ENCODE measurements at regions not wholly inside any gene's neighbourhood (a gene's known extent, or its start where the extent isn't known, plus 50 kb on each side); places are given as distances from the start of the nearest gene placed in this dataset.
"Not testable (repeated sequence)": the region's sequence is repeated elsewhere in the genome, so short reads cannot be mapped to it uniquely, and the experiment has no call there.

GRCh38 chrX:25442499-25442898 is 426.7 kb upstream of the ARX start:
- no peaks in the 10 kb centered on the region for H3K36me3 ChIP-seq (ENCODE audit: control insufficient read depth in 2 of 2, extremely low read depth in 1 of 2, insufficient read depth in 1 of 2, low read length in 1 of 2)
- no peaks in the 10 kb centered on the region for H3K27me3 ChIP-seq (replicated peaks in 1 of 2; ENCODE audit: control insufficient read depth in 2 of 2, extremely low read depth in 1 of 2, insufficient read depth in 2 of 2, low read length in 1 of 2)
- no peak for ATAC-seq (replicated peaks in 1 of 4)
- ChIA-PET POLR2A (no interaction called here), CTCF (no interaction called here)
- H3K9me3 Mint-ChIP-seq, result no peaks in the 10 kb centered on the region
- no peaks in the 10 kb centered on the region for H3K36me3 Mint-ChIP-seq
- H3K4me1 ChIP-seq (ENCODE audit: control insufficient read depth in 1 of 2, extremely low read depth in 1 of 2, insufficient read depth in 2 of 2, low read length in 2 of 2), result no peaks in the 10 kb centered on the region
- H3K27me3 Mint-ChIP-seq, result peaks cover 0 to 3% of the 10 kb centered on the region in 2 donors
- no peak overlapping the region for H3K27ac ChIP-seq (ENCODE audit: low read length)
- H3K4me3 ChIP-seq (ENCODE audit: control insufficient read depth in 1 of 2, extremely low read depth in 1 of 2, low read length in 1 of 2), result no peak overlapping the region
- H3K4me1 Mint-ChIP-seq, result no peaks in the 10 kb centered on the region
- WGBS (ENCODE audit: insufficient coverage), result no CpG with 5 or more reads among the region's 5 CpGs
- no peaks in the 10 kb centered on the region for H3K9me3 ChIP-seq
- DNase-seq, result no peak
- H3K27ac Mint-ChIP-seq, result no peak overlapping the region
- no peak overlapping the region for H3K4me3 Mint-ChIP-seq

- H3K9me3 Mint-ChIP-seq, result peaks cover 0 to 4% (median 0%) of the 10 kb centered on the region in 3 donors
- H3K4me1 Mint-ChIP-seq, result no peaks in the 10 kb centered on the region
- no CpG with 5 or more reads among the region's 2 CpGs for WGBS (ENCODE audit: insufficient coverage)
- DNase-seq (no peak), ATAC-seq (replicated peaks in 1 of 4) (no peak)
- Histone ChIP-seq H3K4me3 (ENCODE audit: control insufficient read depth in 1 of 2, extremely low read depth in 1 of 2, low read length in 1 of 2) (no peak overlapping the region), H3K27ac (ENCODE audit: low read length) (no peak overlapping the region), H3K4me1 (ENCODE audit: control insufficient read depth in 1 of 2, extremely low read depth in 1 of 2, insufficient read depth in 2 of 2, low read length in 2 of 2) (no peaks in the 10 kb centered on the region), H3K36me3 (ENCODE audit: control insufficient read depth in 2 of 2, extremely low read depth in 1 of 2, insufficient read depth in 1 of 2, low read length in 1 of 2) (no peaks in the 10 kb centered on the region), H3K27me3 (replicated peaks in 1 of 2; ENCODE audit: control insufficient read depth in 2 of 2, extremely low read depth in 1 of 2, insufficient read depth in 2 of 2, low read length in 1 of 2) (no peaks in the 10 kb centered on the region), H3K9me3 (no peaks in the 10 kb centered on the region)
- H3K27ac Mint-ChIP-seq, result no peak overlapping the region
- H3K4me3 Mint-ChIP-seq, result no peak overlapping the region
- ChIA-PET CTCF (no interaction called here), POLR2A (no interaction called here)
- H3K36me3 Mint-ChIP-seq, result no peaks in the 10 kb centered on the region
- peaks cover 0 to 11% of the 10 kb centered on the region in 2 donors for H3K27me3 Mint-ChIP-seq
Measured at GRCh38 chrX:25433307-25433706, 417.5 kb upstream of the ARX start.

DNA sequence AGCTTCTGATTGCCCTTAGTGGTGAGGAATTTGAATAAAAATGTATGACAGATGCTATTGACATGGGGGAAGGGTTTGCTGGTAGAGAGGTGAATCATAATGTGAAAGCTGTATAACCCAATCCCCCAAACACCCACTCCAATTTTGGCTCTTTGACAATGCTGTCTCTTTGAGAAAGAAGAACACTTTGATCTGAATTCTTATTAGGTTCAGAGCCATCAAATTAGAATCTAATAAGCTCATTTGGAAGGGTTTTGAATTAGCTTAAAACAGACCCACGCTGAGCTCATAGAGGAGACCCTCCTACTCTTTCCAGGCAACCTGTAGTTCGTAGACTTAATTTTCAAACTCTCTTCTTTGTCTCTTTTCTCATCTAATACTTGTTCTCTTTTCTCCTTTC is 416.6 kb upstream of the ARX start:
- Histone ChIP-seq H3K4me1 (ENCODE audit: control insufficient read depth in 1 of 2, extremely low read depth in 1 of 2, insufficient read depth in 2 of 2, low read length in 2 of 2) (no peaks in the 10 kb centered on the region), H3K9me3 (no peaks in the 10 kb centered on the region), H3K27me3 (replicated peaks in 1 of 2; ENCODE audit: control insufficient read depth in 2 of 2, extremely low read depth in 1 of 2, insufficient read depth in 2 of 2, low read length in 1 of 2) (no peaks in the 10 kb centered on the region), H3K36me3 (ENCODE audit: control insufficient read depth in 2 of 2, extremely low read depth in 1 of 2, insufficient read depth in 1 of 2, low read length in 1 of 2) (no peaks in the 10 kb centered on the region), H3K27ac (ENCODE audit: low read length) (no peak overlapping the region), H3K4me3 (ENCODE audit: control insufficient read depth in 1 of 2, extremely low read depth in 1 of 2, low read length in 1 of 2) (no peak overlapping the region)
- no peak overlapping the region for H3K4me3 Mint-ChIP-seq
- no peaks in the 10 kb centered on the region for H3K4me1 Mint-ChIP-seq
- no peak for ATAC-seq (replicated peaks in 1 of 4)
- POLR2A ChIA-PET, result no interaction called here
- no peaks in the 10 kb centered on the region for H3K36me3 Mint-ChIP-seq
- no peak overlapping the region for H3K27ac Mint-ChIP-seq
- H3K27me3 Mint-ChIP-seq, result peaks cover 0 to 11% of the 10 kb centered on the region in 2 donors
- H3K9me3 Mint-ChIP-seq, result peaks cover 0 to 4% (median 0%) of the 10 kb centered on the region in 3 donors
- WGBS (ENCODE audit: insufficient coverage), result no CpG with 5 or more reads among the region's 2 CpGs
- CTCF ChIA-PET, result no interaction called here
- no peak for DNase-seq

DNA sequence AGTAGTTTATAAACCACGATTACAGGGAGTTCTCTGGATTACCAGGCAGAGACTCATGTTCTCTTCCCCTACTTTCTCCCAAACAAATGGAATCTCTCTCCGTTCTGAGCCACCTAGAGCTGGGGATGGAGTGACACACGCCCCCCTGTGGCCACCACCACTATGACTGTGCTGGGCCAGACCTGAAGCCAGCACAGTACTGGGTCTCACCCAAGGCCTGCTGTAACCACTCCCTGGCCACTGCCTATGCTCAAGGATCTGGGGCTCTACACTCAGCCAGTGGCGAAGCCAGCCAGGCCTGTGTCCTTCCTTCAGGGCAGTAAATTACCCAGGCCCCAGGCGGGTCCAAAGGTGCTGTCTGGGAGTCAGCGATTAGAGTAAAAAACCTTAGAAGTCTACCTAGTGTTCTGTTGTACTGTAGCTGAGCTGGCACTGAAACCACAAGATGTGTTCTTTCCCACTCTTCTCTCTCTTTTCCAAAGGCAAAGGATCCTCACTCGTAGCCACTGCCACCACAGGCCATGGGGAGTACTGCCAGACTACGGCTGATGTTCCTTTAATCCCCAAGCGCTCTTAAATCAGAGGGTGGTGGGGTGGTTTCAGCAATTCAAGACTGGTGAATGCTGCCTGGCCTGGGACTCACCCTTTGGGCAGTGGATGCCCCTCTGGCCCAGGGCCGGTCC is 412.2 kb upstream of the ARX start:
- Mint-ChIP-seq H3K4me3 (no peak overlapping the region), H3K9me3 (peaks cover 0 to 6% (median 2%) of the 10 kb centered on the region in 3 donors), H3K4me1 (no peaks in the 10 kb centered on the region), H3K27me3 (peaks cover 0 to 8% of the 10 kb centered on the region in 2 donors), H3K27ac (no peak overlapping the region), H3K36me3 (no peaks in the 10 kb centered on the region)
- H3K27me3 ChIP-seq (replicated peaks in 1 of 2; ENCODE audit: control insufficient read depth in 2 of 2, extremely low read depth in 1 of 2, insufficient read depth in 2 of 2, low read length in 1 of 2), result no peaks in the 10 kb centered on the region
- ChIA-PET CTCF (no interaction called here), POLR2A (no interaction called here)
- H3K4me3 ChIP-seq (ENCODE audit: control insufficient read depth in 1 of 2, extremely low read depth in 1 of 2, low read length in 1 of 2), result no peak overlapping the region
- H3K36me3 ChIP-seq (ENCODE audit: control insufficient read depth in 2 of 2, extremely low read depth in 1 of 2, insufficient read depth in 1 of 2, low read length in 1 of 2), result no peaks in the 10 kb centered on the region
- ATAC-seq (replicated peaks in 1 of 4), result no peak
- no peak for DNase-seq
- H3K27ac ChIP-seq (ENCODE audit: low read length), result no peak overlapping the region
- WGBS (ENCODE audit: insufficient coverage), result no CpG with 5 or more reads among the region's 10 CpGs
- H3K4me1 ChIP-seq (ENCODE audit: control insufficient read depth in 1 of 2, extremely low read depth in 1 of 2, insufficient read depth in 2 of 2, low read length in 2 of 2), result no peaks in the 10 kb centered on the region
- no peaks in the 10 kb centered on the region for H3K9me3 ChIP-seq

DNA sequence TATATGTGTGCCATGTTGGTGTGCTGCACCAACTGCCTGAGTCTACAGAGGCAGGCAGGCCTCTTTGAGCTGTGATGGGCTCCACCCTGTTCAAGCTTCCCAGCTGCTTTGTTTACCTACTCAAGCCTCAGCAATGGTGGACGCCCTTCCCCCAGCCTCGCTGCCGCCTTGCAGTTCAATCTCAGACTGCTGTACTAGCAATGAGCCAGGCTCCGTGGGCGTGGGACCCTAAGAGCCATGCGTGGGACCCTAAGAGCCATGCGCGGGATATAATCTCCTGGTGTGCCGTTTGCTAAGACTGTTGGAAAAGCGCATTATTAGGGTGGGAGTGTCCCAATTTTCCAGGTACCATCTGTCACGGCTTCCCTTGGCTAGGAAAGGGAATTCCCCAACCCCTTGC is 388.4 kb upstream of the ARX start:
- H3K4me3 ChIP-seq (ENCODE audit: control insufficient read depth in 1 of 2, extremely low read depth in 1 of 2, low read length in 1 of 2); H3K27me3 Mint-ChIP-seq; H3K4me1 ChIP-seq (ENCODE audit: control insufficient read depth in 1 of 2, extremely low read depth in 1 of 2, insufficient read depth in 2 of 2, low read length in 2 of 2); H3K36me3 Mint-ChIP-seq; H3K27me3 ChIP-seq (replicated peaks in 1 of 2; ENCODE audit: control insufficient read depth in 2 of 2, extremely low read depth in 1 of 2, insufficient read depth in 2 of 2, low read length in 1 of 2); H3K27ac Mint-ChIP-seq; H3K27ac ChIP-seq (ENCODE audit: low read length); ATAC-seq (replicated peaks in 1 of 4); H3K4me1 Mint-ChIP-seq; H3K9me3 ChIP-seq; POLR2A ChIA-PET; H3K4me3 Mint-ChIP-seq; H3K36me3 ChIP-seq (ENCODE audit: control insufficient read depth in 2 of 2, extremely low read depth in 1 of 2, insufficient read depth in 1 of 2, low read length in 1 of 2); H3K9me3 Mint-ChIP-seq; CTCF ChIA-PET; DNase-seq: not testable (repeated sequence)
- 94% methylated on average over 3 of the region's 11 CpGs for WGBS (ENCODE audit: insufficient coverage)

DNA sequence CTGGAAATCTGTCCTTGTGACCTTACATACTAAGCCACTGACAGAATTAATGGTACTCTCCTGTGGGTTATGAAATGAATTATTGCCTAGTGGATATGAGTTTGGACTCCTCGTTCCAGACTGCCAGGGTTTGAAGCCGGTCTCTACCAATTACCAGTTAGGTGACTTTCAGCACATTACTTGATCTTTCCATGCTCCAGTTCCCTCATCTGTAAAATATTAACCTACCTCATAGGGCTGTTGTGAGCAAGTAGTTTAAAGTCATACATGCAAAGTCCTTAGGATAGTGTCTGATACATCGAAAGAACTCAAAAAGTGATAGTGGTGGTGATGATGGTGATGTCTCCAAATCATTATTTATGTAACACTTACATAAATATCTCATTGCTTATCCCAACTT is 373.5 kb upstream of the ARX start:
- CTCF ChIA-PET, result no interaction called here
- WGBS (ENCODE audit: insufficient coverage), result no CpG with 5 or more reads among the region's 3 CpGs
- Histone ChIP-seq H3K9me3 (no peaks in the 10 kb centered on the region), H3K4me3 (ENCODE audit: control insufficient read depth in 1 of 2, extremely low read depth in 1 of 2, low read length in 1 of 2) (no peak overlapping the region), H3K27ac (ENCODE audit: low read length) (no peak overlapping the region), H3K4me1 (ENCODE audit: control insufficient read depth in 1 of 2, extremely low read depth in 1 of 2, insufficient read depth in 2 of 2, low read length in 2 of 2) (no peaks in the 10 kb centered on the region), H3K27me3 (replicated peaks in 1 of 2; ENCODE audit: control insufficient read depth in 2 of 2, extremely low read depth in 1 of 2, insufficient read depth in 2 of 2, low read length in 1 of 2) (no peaks in the 10 kb centered on the region), H3K36me3 (ENCODE audit: control insufficient read depth in 2 of 2, extremely low read depth in 1 of 2, insufficient read depth in 1 of 2, low read length in 1 of 2) (no peaks in the 10 kb centered on the region)
- POLR2A ChIA-PET, result no interaction called here
- Mint-ChIP-seq H3K27ac (no peak overlapping the region), H3K36me3 (no peaks in the 10 kb centered on the region), H3K9me3 (peaks cover 9 to 13% (median 10%) of the 10 kb centered on the region in 3 donors), H3K4me1 (no peaks in the 10 kb centered on the region), H3K27me3 (no peaks in the 10 kb centered on the region), H3K4me3 (no peak overlapping the region)
- ATAC-seq (replicated peaks in 1 of 4) (no peak), DNase-seq (no peak)

DNA sequence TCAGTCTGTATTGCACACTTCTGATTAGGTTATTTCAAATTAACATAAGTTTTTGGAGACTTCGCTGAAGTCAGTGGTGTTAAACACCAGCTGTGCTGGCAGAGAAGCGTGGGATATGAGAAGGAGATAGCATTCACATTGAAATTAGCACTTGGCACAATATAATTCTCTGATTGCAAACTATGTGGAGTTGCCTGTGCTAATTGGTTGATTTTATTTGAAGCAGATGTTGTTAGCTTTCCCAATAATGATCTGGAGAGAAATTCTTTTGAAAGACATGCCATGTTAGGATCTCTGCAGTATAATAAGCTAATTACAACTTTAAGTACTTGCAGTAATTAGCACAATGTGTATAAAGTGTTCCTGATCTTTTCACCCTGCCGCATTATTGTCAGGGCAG is 367.4 kb upstream of the ARX start:
- Histone ChIP-seq H3K36me3 (ENCODE audit: control insufficient read depth in 2 of 2, extremely low read depth in 1 of 2, insufficient read depth in 1 of 2, low read length in 1 of 2) (no peaks in the 10 kb centered on the region), H3K9me3 (no peaks in the 10 kb centered on the region), H3K27me3 (replicated peaks in 1 of 2; ENCODE audit: control insufficient read depth in 2 of 2, extremely low read depth in 1 of 2, insufficient read depth in 2 of 2, low read length in 1 of 2) (no peaks in the 10 kb centered on the region), H3K27ac (ENCODE audit: low read length) (no peak overlapping the region), H3K4me1 (ENCODE audit: control insufficient read depth in 1 of 2, extremely low read depth in 1 of 2, insufficient read depth in 2 of 2, low read length in 2 of 2) (no peaks in the 10 kb centered on the region), H3K4me3 (ENCODE audit: control insufficient read depth in 1 of 2, extremely low read depth in 1 of 2, low read length in 1 of 2) (no peak overlapping the region)
- ChIA-PET CTCF (no interaction called here), POLR2A (no interaction called here)
- no peaks in the 10 kb centered on the region for H3K27me3 Mint-ChIP-seq
- H3K36me3 Mint-ChIP-seq, result no peaks in the 10 kb centered on the region
- H3K27ac Mint-ChIP-seq, result no peak overlapping the region
- no peak for DNase-seq
- no CpG with 5 or more reads among the region's 3 CpGs for WGBS (ENCODE audit: insufficient coverage)
- no peak overlapping the region for H3K4me3 Mint-ChIP-seq
- no peaks in the 10 kb centered on the region for H3K9me3 Mint-ChIP-seq
- no peak for ATAC-seq (replicated peaks in 1 of 4)
- H3K4me1 Mint-ChIP-seq, result no peaks in the 10 kb centered on the region

All from T-cell (primary cell).